BLaER1 treated with 17β-estradiol and CSF1 and Interleukin-3, amounts not matched to agents 10 nM and 100 nM (cell line): ENCODE measurements at regions not wholly inside any gene's neighbourhood (a gene's known extent, or its start where the extent isn't known, plus 50 kb on each side); places are given as distances from the start of the nearest gene placed in this dataset.

Experiments used
- H3K27ac ChIP-seq, 11 experiments: shearing (Covaris generic); formaldehyde crosslinking; 2 replicates each; pipeline ENCODE4 v1.8.1; 2022
- H3K27me3 ChIP-seq, 11 experiments: shearing (Covaris generic); formaldehyde crosslinking; 2 replicates each; pipeline ENCODE4 v1.8.1; 2022
- H3K36me3 ChIP-seq, 11 experiments: shearing (Covaris generic); formaldehyde crosslinking; 2 replicates each; pipeline ENCODE4 v1.8.1; 2022
- H3K4me1 ChIP-seq, 10 experiments: shearing (Covaris generic); formaldehyde crosslinking; 2 replicates each; pipeline ENCODE4 v1.8.1; 2022
- H3K4me2 ChIP-seq, 11 experiments: shearing (Covaris generic); formaldehyde crosslinking; 2 replicates each; pipeline ENCODE4 v1.8.1; 2022
- H3K4me3 ChIP-seq, 10 experiments: shearing (Covaris generic); formaldehyde crosslinking; 2 replicates each; pipeline ENCODE4 v1.8.1; 2022
- H3K9ac ChIP-seq, 11 experiments: shearing (Covaris generic); formaldehyde crosslinking; 2 replicates each; pipeline ENCODE4 v1.8.1; 2022
- H3K9me3 ChIP-seq, 11 experiments: shearing (Covaris generic); formaldehyde crosslinking; replicated peaks in 1 of 11; 2 replicates each; pipeline ENCODE4 v1.8.1; 2022
- H4K20me1 ChIP-seq, 11 experiments: shearing (Covaris generic); formaldehyde crosslinking; 2 replicates each; pipeline ENCODE4 v1.8.1; 2022
- Cebpa-rat ChIP-seq, 11 experiments: shearing (Covaris generic); IDR thresholded peaks; 2 replicates each; pipeline ENCODE4 v1.8.1; 2022

DNA sequence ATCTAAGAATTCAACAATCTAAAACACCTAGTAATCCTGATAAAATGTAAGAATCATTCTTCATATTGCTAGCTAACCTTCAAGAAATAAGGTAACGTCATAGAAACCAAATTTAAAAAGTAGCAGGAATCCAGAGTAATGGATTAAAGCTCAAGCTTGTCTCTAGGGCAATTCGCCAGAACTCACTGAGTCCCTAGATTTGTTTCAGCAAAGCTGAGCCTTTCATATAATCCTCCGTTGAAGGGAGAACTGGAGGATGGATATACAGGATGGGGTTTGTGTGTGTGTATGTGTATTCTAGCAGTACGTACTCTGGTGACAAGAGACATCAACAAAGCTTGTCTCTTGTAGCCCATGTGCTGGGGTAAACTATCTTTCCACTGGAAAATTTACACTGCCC is 2173.5 kb upstream of the AGA start:
- 0 out of 22 replicates have a peak, but pooled peaks cover 0 to 5% (median 0%) of the 10 kb centered on the region in 11 experiments for H3K9me3 ChIP-seq
- H3K27me3 ChIP-seq: no peaks in the 10 kb centered on the region
- no peak for TF ChIP-seq Cebpa-rat (IDR thresholded peaks at IDR 0.05)
- no peaks in the 10 kb centered on the region for H3K36me3 ChIP-seq
- H3K4me3 ChIP-seq: no peak overlapping the region
- no peak overlapping the region for H3K4me2 ChIP-seq
- 0 out of 20 replicates have a peak, but pooled peaks cover 0 to 4% (median 0%) of the 10 kb centered on the region in 10 experiments for H3K4me1 ChIP-seq
- H4K20me1 ChIP-seq: no peaks in the 10 kb centered on the region
- no peak overlapping the region for H3K27ac ChIP-seq
- no peak overlapping the region for H3K9ac ChIP-seq

DNA sequence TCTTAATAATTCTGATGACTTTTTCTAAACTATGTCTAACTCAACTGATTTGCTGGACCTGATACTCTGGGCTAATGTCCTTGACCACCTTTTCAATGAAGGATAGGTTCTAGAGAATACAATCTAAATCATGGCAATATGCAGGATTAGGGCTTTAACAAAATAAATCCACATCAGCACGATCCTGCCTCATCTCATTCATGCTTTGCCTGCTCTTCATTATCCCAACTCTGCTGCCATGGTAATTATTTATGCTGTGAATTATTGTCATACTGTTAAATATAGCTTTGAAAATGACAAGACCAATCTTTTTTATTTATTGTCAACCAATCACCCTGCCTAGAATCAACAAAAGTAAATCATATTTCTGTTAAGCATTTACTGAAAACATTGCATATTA is 2176.7 kb upstream of the AGA start:
- no peak overlapping the region for H3K4me3 ChIP-seq
- H3K4me2 ChIP-seq: no peak overlapping the region
- H3K36me3 ChIP-seq: no peaks in the 10 kb centered on the region
- H3K9ac ChIP-seq: no peak overlapping the region
- H3K9me3 ChIP-seq: no peaks in the 10 kb centered on the region
- no peak overlapping the region for H3K27ac ChIP-seq
- no peaks in the 10 kb centered on the region for H3K27me3 ChIP-seq
- TF ChIP-seq Cebpa-rat (IDR thresholded peaks at IDR 0.05): no peak
- no peaks in the 10 kb centered on the region for H4K20me1 ChIP-seq
- 0 out of 20 replicates have a peak, but pooled peaks cover 0 to 4% (median 0%) of the 10 kb centered on the region in 10 experiments for H3K4me1 ChIP-seq

DNA sequence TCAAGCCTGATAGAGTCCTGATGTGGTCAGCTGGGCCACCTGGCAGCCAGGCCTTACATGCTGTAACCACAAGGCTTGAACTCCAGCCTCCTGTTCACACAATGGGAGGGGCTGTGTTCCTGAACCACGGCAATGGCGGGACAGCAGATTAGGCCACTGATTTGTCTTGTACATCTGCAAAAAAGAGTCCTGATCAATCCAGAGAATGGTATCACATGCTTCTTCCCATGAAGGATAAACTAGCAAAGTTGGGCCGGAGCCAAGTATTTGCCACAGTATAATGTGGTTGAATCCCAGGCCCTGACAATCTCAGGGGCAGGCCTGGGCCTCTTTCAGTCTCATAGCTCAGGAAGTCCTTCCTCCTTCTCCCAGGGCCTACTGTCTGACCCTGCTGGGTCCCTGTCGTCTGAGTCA is 2182.5 kb upstream of the AGA start:
- H3K4me2 ChIP-seq: peak overlapping the region in 3 of 11 experiments; percentile 7 to 43 (median 15); a peak in 3 of 22 replicates
- no peak overlapping the region for H3K9ac ChIP-seq

DNA sequence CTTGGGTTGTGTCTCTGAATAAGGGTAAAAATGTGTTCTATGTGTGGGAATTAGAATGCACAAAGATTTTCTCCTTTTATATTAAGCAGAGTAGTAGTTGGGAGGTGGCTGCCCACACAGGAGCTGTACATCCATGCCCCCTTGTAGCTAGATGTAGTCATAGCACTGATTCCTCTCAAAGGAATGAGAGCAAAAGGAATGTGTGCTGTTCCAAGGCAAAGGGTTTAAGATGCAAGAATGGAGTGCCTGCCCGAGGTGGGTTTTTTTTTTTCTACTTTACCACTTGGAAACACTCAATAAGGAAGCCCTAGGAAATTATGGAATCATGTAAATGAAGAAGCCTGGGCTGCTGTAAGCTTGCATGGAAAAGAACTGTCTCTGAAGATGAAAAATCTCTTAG is 2183.2 kb upstream of the AGA start:
- no peak overlapping the region for H3K9ac ChIP-seq
- H3K4me2 ChIP-seq: no peak overlapping the region
- TF ChIP-seq Cebpa-rat (IDR thresholded peaks at IDR 0.05): no peak
- H3K27me3 ChIP-seq: no peaks in the 10 kb centered on the region
- no peaks in the 10 kb centered on the region for H4K20me1 ChIP-seq
- no peaks in the 10 kb centered on the region for H3K36me3 ChIP-seq
- H3K9me3 ChIP-seq: no peaks in the 10 kb centered on the region
- H3K4me3 ChIP-seq: no peak overlapping the region
- no peak overlapping the region for H3K27ac ChIP-seq
- H3K4me1 ChIP-seq: peaks cover 0 to 30% (median 15%) of the 10 kb centered on the region in 10 experiments; a peak in 16 of 20 replicates

More for the DNA sequence above, 2182.5 kb upstream of the AGA start:
- Histone ChIP-seq H3K27me3 (no peaks in the 10 kb centered on the region), H4K20me1 (no peaks in the 10 kb centered on the region), H3K4me3 (no peak overlapping the region), H3K27ac (no peak overlapping the region), H3K4me1 (peaks cover 0 to 28% (median 14%) of the 10 kb centered on the region in 10 experiments; a peak in 16 of 20 replicates), H3K9me3 (no peaks in the 10 kb centered on the region), H3K36me3 (no peaks in the 10 kb centered on the region)
- TF ChIP-seq Cebpa-rat (IDR thresholded peaks at IDR 0.05): no peak

- H3K4me3 ChIP-seq: no peak overlapping the region
- H3K27ac ChIP-seq: no peak overlapping the region
- peaks cover 0 to 30% (median 15%) of the 10 kb centered on the region in 10 experiments; a peak in 16 of 20 replicates for H3K4me1 ChIP-seq
- H3K9me3 ChIP-seq: no peaks in the 10 kb centered on the region
- no peak overlapping the region for H3K9ac ChIP-seq
- no peaks in the 10 kb centered on the region for H3K36me3 ChIP-seq
- H3K27me3 ChIP-seq: no peaks in the 10 kb centered on the region
- H4K20me1 ChIP-seq: no peaks in the 10 kb centered on the region
- H3K4me2 ChIP-seq: no peak overlapping the region
- no peak for TF ChIP-seq Cebpa-rat (IDR thresholded peaks at IDR 0.05)
Measured at GRCh38 chr4:179626687-179627086, 2184.4 kb upstream of the AGA start.

DNA sequence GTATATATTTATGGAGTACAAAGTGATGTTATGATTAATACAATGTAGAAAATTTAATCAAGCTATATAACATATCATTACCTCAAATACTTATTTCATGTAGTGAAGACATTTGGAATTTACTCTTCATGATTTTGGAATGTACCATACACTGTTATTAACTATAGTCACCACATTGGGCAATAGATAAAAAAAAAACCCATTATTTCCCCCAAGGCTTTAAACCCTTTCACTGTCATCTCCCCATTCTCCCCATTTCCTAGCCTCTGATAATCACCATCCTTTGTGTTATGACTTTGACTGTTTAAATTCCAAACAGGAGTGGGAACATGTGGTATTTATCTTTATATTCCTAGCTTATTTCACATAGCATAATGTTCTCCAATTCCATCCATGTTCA is 2189.1 kb upstream of the AGA start:
- H3K4me3 ChIP-seq: no peak overlapping the region
- H4K20me1 ChIP-seq: no peaks in the 10 kb centered on the region
- H3K9ac ChIP-seq: no peak overlapping the region
- TF ChIP-seq Cebpa-rat (IDR thresholded peaks at IDR 0.05): no peak
- H3K9me3 ChIP-seq: peaks cover 0 to 7% (median 0%) of the 10 kb centered on the region in 11 experiments; a peak in 1 of 22 replicates
- H3K27me3 ChIP-seq: no peaks in the 10 kb centered on the region
- H3K27ac ChIP-seq: no peak overlapping the region
- H3K4me2 ChIP-seq: no peak overlapping the region
- peaks cover 0 to 21% (median 15%) of the 10 kb centered on the region in 10 experiments; a peak in 16 of 20 replicates for H3K4me1 ChIP-seq
- H3K36me3 ChIP-seq: no peaks in the 10 kb centered on the region

DNA sequence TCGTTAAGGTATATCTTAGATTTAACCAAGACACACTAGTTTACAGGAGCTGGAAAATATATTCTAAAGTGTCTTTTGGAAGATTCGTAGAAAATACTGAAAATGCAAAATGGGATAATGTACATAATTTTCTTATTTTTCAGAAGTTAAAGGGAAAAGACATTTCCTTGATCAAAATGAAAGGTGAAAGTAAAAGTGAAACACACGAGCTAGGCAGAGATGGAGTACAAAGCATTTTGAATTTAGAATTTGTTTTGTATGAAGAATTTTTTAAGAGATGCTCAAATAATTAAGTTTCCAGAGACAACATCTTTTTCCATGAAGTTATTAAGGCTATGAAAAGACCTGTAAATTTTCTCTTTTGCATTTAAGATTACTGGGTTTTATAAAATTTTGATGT is 2192.6 kb upstream of the AGA start:
- H3K27ac ChIP-seq: no peak overlapping the region; a peak in 1 of 22 replicates
- H3K4me2 ChIP-seq: peak overlapping the region in 9 of 11 experiments; percentile 1 to 51 (median 26); a peak in 9 of 22 replicates

GRCh38 chr4:179662522-179662921 is 2220.3 kb upstream of the AGA start:
- Histone ChIP-seq H3K36me3 (no peaks in the 10 kb centered on the region), H3K27ac (no peak overlapping the region), H3K4me1 (no peaks in the 10 kb centered on the region), H4K20me1 (no peaks in the 10 kb centered on the region), H3K4me3 (no peak overlapping the region), H3K27me3 (no peaks in the 10 kb centered on the region), H3K9me3 (no peaks in the 10 kb centered on the region), H3K4me2 (no peak overlapping the region), H3K9ac (no peak overlapping the region)
- no peak for TF ChIP-seq Cebpa-rat (IDR thresholded peaks at IDR 0.05)

More for the DNA sequence above, 2192.6 kb upstream of the AGA start:
- Histone ChIP-seq H3K36me3 (no peaks in the 10 kb centered on the region), H4K20me1 (no peaks in the 10 kb centered on the region), H3K4me3 (no peak overlapping the region), H3K9me3 (peaks cover 0 to 14% (median 6%) of the 10 kb centered on the region in 11 experiments; a peak in 7 of 22 replicates), H3K27me3 (no peaks in the 10 kb centered on the region), H3K9ac (no peak overlapping the region), H3K4me1 (peaks cover 0 to 2% (median under 1%) of the 10 kb centered on the region in 10 experiments; a peak in 11 of 20 replicates)
- TF ChIP-seq Cebpa-rat (IDR thresholded peaks at IDR 0.05): no peak

DNA sequence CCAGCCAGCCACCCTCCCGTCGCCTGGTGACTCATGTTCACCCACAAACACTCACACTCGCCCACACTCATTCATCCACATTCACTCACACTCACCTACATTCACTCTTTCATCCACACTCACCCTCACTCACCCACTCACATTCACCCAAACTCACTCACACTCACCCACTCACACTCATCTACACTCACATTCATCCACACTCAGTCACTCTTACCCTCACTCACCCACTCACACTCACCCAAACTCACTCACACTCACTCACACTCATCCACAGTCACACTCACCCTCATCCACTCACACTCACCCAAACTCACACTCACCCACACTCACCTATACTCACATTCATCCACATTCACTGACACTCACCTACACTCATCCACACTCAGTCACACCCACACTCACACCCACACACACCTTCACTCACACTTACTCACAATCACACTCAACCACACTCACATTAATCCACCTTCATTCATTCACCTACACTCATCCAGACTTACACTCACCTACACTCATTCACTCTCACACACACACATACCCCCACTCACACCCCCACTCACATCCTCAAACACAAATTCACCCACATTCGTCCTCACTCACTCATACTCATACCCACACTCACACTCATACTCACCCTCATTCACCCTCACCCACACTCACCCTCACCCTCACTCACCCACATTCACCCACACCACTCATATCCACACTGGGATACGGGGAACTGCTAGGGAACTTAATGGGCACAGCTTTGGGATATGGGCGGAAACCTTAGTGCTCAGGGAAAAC is 2221.6 kb upstream of the AGA start:
- TF ChIP-seq Cebpa-rat (IDR thresholded peaks at IDR 0.05): no peak
- H3K9me3 ChIP-seq: no peaks in the 10 kb centered on the region
- H3K27ac ChIP-seq: no peak overlapping the region

More for the DNA sequence above, 2221.6 kb upstream of the AGA start:
- no peaks in the 10 kb centered on the region for H3K4me1 ChIP-seq
- no peak overlapping the region for H3K4me2 ChIP-seq
- no peaks in the 10 kb centered on the region for H3K27me3 ChIP-seq
- no peak overlapping the region for H3K4me3 ChIP-seq
- no peaks in the 10 kb centered on the region for H3K36me3 ChIP-seq
- H3K9ac ChIP-seq: no peak overlapping the region
- no peaks in the 10 kb centered on the region for H4K20me1 ChIP-seq
